Right lobe of liver (tissue), 6 donors: ENCODE measurements at regions not wholly inside any gene's neighbourhood (a gene's known extent, or its start where the extent isn't known, plus 50 kb on each side); places are given as distances from the start of the nearest gene placed in this dataset.

Source experiments
- ATAC-seq, 4 donors: fragments of 200-7000 bp; cut with Tn5 transposase; one replicate each; pipeline ENCODE4 v1.9.1; 2020; ENCODE audit warnings: mild to moderate bottlenecking in 4 of 4, moderate library complexity in 4 of 4
- DNase-seq, 3 donors: peaks; one replicate each; pipeline ENCODE4 v3.0.0-alpha.2; 2020
- H3K27ac ChIP-seq, 3 donors: fragments of 200-600 bp; one replicate each; pipeline ENCODE4 v1.8.0; 2022
- H3K27me3 ChIP-seq, 2 donors: fragments of 200-600 bp; one replicate each; pipeline ENCODE4 v1.8.0; 2022
- H3K36me3 ChIP-seq, 4 donors: fragments of 200-600 bp; sonication (generic) in 1 of 4; one replicate each; pipeline versions ENCODE4 v1.5.1 to v1.8.0; 2017 to 2022; ENCODE audit warnings: control low read depth in 1 of 4
- H3K4me1 ChIP-seq, 4 donors: fragments of 200-600 bp; sonication (generic) in 1 of 4; one replicate each; pipeline versions ENCODE4 v1.5.1 to v1.8.0; 2017 to 2022; ENCODE audit warnings: control low read depth in 1 of 4
- H3K4me3 ChIP-seq, 3 donors: fragments of 200-600 bp; one replicate each; pipeline ENCODE4 v1.8.0; 2022
- H3K9me3 ChIP-seq, 4 donors: fragments of 200-600 bp; sonication (generic) in 1 of 4; one replicate each; pipeline versions ENCODE4 v1.5.1 to v1.8.0; 2017 to 2022; ENCODE audit warnings: control low read depth in 1 of 4
- POLR2A ChIP-seq: fragments of 450-650 bp; IDR thresholded peaks from one replicate; pipeline ENCODE4 v1.6.1; 2017; ENCODE audit warnings: antibody characterized with exemption, mild to moderate bottlenecking
- WGBS: methylation state at CpG from one replicate; pipeline ENCODE4 v1.1.6; 2018; ENCODE audit warnings: low coverage, low lambda C conversion rate; ENCODE audit not compliant: insufficient coverage; ENCODE audit errors: missing lambda C conversion rate; 5-methylcytosine and 5-hydroxymethylcytosine counted together
- intact Hi-C, 2 donors: fragments of 100-400 bp; cut with DNase I; formaldehyde crosslinking; loops; one replicate each; pipeline versions ENCODE4 v1.11.2 to v1.14.1; 2022
- TF ChIP-seq, protein P1 (sequence below), 4 donors: fragments of 200-600 bp in 3 of 4; fragments of 450-650 bp in 1 of 4; IDR thresholded peaks; one replicate each; pipeline versions ENCODE4 v1.5.1 to v1.8.0; 2016 to 2022; ENCODE audit warnings: antibody characterized with exemption in 4 of 4, mild to moderate bottlenecking in 2 of 4
- donor health status: DM: no; HTN: yes; CAD: no.
- donor health status: DM: no; HTN: no; CAD: no.
- donor health status: DM: no; HTN: no; CAD: no.
- donor health status: DM: no; HTN: yes; CAD: no.
- donor health status: DM: no; HTN: yes; CAD: no.

DNA sequence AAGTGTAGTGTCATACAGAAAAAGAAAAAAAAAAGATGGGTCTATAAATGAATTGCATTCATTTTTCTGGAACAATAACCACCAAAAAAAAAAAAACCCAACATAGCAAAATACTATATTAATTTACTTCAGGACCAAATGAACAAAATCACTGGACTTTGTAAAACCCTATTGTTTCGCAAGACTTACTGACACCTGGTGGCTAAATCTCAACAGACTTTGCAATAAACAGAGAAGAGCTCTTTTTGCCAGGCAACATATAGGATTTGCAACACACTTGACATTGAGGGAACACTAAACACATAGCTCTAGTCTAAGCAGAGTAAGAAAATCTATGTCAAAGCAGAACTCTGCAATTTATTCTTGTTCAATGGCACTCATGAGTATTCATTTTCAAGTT, 990.2 kb downstream of the STPG2 start:
- WGBS, result 78% methylated on average over 1 of the region's 1 CpG

DNA sequence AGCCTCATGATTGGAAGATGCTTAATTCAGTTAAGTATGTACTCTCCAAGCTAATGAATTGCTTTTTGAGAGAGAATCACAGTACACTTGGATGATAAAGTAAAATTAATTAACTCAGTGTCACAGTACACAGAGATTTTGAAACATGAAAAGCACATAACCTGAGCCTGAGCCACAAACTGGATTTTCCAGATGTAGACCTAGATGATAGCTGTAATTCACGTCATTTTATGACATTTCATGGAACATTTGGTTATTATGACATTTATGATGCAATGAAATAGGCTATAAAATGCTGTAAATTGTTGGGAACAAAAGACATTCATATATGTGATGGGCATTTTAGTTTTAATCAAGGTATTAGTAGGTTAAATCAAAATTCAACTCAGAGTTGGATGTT, 983.7 kb downstream of the STPG2 start:
- no peaks in the 10 kb centered on the region for H3K9me3 ChIP-seq
- DNase-seq, result no peak
- no peak overlapping the region for H3K4me3 ChIP-seq
- no peak overlapping the region for H3K27ac ChIP-seq
- 40% methylated on average over 1 of the region's 1 CpG for WGBS
- no peaks in the 10 kb centered on the region for H3K27me3 ChIP-seq
- no peak for ATAC-seq
- TF ChIP-seq POLR2A, result no peak
- TF ChIP-seq, protein P1, sequence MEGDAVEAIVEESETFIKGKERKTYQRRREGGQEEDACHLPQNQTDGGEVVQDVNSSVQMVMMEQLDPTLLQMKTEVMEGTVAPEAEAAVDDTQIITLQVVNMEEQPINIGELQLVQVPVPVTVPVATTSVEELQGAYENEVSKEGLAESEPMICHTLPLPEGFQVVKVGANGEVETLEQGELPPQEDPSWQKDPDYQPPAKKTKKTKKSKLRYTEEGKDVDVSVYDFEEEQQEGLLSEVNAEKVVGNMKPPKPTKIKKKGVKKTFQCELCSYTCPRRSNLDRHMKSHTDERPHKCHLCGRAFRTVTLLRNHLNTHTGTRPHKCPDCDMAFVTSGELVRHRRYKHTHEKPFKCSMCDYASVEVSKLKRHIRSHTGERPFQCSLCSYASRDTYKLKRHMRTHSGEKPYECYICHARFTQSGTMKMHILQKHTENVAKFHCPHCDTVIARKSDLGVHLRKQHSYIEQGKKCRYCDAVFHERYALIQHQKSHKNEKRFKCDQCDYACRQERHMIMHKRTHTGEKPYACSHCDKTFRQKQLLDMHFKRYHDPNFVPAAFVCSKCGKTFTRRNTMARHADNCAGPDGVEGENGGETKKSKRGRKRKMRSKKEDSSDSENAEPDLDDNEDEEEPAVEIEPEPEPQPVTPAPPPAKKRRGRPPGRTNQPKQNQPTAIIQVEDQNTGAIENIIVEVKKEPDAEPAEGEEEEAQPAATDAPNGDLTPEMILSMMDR (IDR thresholded peaks at IDR 0.05), result no peak
- intact Hi-C loops, result no loop called here
- H3K4me1 ChIP-seq, result no peaks in the 10 kb centered on the region
- no peaks in the 10 kb centered on the region for H3K36me3 ChIP-seq

More for the DNA sequence above, 990.2 kb downstream of the STPG2 start:
- peaks cover 0 to 3% (median 0%) of the 10 kb centered on the region in 4 donors for H3K9me3 ChIP-seq
- TF ChIP-seq, protein P1 (IDR thresholded peaks at IDR 0.05), result peak in 2 of 4 donors; percentile 8 to 17
- no peak for TF ChIP-seq POLR2A
- intact Hi-C loops, result no loop called here
- no peak overlapping the region for H3K27ac ChIP-seq
- no peaks in the 10 kb centered on the region for H3K36me3 ChIP-seq
- ATAC-seq (no peak), DNase-seq (no peak)
- H3K4me1 ChIP-seq, result no peaks in the 10 kb centered on the region
- no peak overlapping the region for H3K4me3 ChIP-seq
- no peaks in the 10 kb centered on the region for H3K27me3 ChIP-seq

DNA sequence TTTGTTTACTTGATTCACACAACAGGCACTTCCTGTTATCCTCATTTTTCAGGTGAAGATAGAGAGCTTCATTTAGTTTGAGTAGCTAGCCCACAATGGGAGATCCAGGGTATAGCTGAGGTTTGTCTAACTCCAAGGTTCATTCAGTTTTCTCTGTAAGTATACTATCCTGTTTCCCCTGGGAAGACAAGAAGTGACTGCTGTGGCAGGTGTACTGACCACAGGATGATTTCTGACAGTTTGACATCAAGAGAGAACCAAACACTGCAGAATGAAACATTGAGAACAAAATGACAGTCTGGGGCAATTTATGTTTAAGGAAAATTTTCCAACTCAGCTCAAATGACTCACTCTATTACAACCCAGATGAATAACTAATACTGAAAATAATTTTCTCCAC, 958.0 kb downstream of the STPG2 start:
- H3K4me3 ChIP-seq, result no peak overlapping the region
- ATAC-seq, result no peak
- intact Hi-C loops, result no loop called here
- no peak for DNase-seq
- no peaks in the 10 kb centered on the region for H3K4me1 ChIP-seq
- no peaks in the 10 kb centered on the region for H3K36me3 ChIP-seq
- TF ChIP-seq POLR2A, result no peak
- TF ChIP-seq, protein P1 (IDR thresholded peaks at IDR 0.05), result no peak
- H3K27me3 ChIP-seq, result no peaks in the 10 kb centered on the region
- no peak overlapping the region for H3K27ac ChIP-seq
- H3K9me3 ChIP-seq, result no peaks in the 10 kb centered on the region

DNA sequence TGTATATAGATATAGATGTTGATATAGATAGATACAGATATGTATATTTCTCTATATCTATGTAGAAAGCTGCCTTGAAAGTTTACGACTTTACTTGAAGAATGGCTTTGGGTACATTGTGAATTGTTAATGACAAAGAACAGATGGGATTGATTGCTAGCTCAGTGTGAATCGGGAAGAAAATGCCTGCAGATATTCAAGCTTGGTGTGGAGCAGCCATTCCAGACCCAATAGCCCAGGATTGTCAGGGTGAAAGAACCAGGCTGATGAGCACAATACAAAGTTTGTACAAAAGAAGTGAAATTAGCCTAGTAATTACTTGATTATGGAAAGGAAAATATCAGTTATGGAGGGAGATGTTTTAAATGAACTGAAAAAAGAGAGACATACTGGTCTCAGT, 946.2 kb downstream of the STPG2 start:
- intact Hi-C loops, result no loop called here
- H3K27ac ChIP-seq, result no peak overlapping the region
- H3K36me3 ChIP-seq, result no peaks in the 10 kb centered on the region
- no peaks in the 10 kb centered on the region for H3K9me3 ChIP-seq
- no peaks in the 10 kb centered on the region for H3K27me3 ChIP-seq
- no peak for ATAC-seq
- no peak for DNase-seq
- no peak overlapping the region for H3K4me3 ChIP-seq
- 46% methylated on average over 2 of the region's 2 CpGs for whole genome bisulfite sequencing
- TF ChIP-seq, protein P1 (IDR thresholded peaks at IDR 0.05), result no peak
- no peak for TF ChIP-seq POLR2A
- H3K4me1 ChIP-seq, result no peaks in the 10 kb centered on the region

DNA sequence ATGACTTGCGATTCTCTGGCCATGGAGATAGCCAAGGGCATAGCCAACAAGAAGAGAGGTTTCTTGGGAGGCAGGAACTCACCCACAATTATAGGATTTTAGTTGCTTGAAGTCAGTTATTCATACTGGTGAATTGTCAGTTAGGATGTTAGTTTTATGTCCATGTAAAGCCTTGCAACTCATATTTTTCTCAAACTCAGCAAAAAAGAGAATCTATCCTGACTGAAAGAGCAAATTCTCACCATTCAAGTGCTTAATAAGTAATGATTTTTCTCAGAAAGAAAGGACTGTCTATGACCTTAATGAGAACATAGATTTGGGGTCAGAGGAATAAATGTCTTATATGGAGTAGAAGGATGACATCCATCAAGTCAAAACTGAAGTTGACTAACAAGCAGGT, 934.5 kb downstream of the STPG2 start:
- no peak for ATAC-seq
- 12% methylated on average over 1 of the region's 1 CpG for WGBS

More for the DNA sequence above, 934.5 kb downstream of the STPG2 start:
- Histone ChIP-seq H3K27ac (no peak overlapping the region), H3K36me3 (no peaks in the 10 kb centered on the region), H3K4me3 (no peak overlapping the region), H3K9me3 (no peaks in the 10 kb centered on the region), H3K27me3 (no peaks in the 10 kb centered on the region), H3K4me1 (no peaks in the 10 kb centered on the region)
- intact Hi-C loops, result no loop called here
- TF ChIP-seq, protein P1 (IDR thresholded peaks at IDR 0.05), result no peak
- TF ChIP-seq POLR2A, result no peak
- DNase-seq, result no peak
